HEK293 (cell line): ENCODE measurements at regions not wholly inside any gene's neighbourhood (a gene's known extent, or its start where the extent isn't known, plus 50 kb on each side); places are given as distances from the start of the nearest gene placed in this dataset.
"Not testable (repeated sequence)": the region's sequence is repeated elsewhere in the genome, so short reads cannot be mapped to it uniquely, and the experiment has no call there.

Source experiments
- CTCF ChIA-PET: fragments of 350-600 bp; formaldehyde crosslinking; extraction: SDS; loops from one replicate; lab custom pipeline; 2021; ENCODE audit warnings: antibody characterized with exemption; lab: Yijun Ruan, JAX
- POLR2A ChIA-PET: fragments of 300-600 bp; formaldehyde crosslinking; extraction: SDS; loops from one replicate; lab custom pipeline; 2020; ENCODE audit warnings: antibody characterized with exemption, inconsistent platforms; lab: Yijun Ruan, JAX
- H3K27ac ChIP-seq: fragments of 200-500 bp; sonication (Bioruptor generic); 2 replicates; pipeline ENCODE4 v1.5.1; 2014; ENCODE audit warnings: low read depth, low read length, control low read depth, inconsistent platforms; ENCODE audit errors: extremely low read depth
- H3K36me3 ChIP-seq, 2 experiments: fragments of 200-500 bp in 1 of 2; sonication (Bioruptor generic) in 1 of 2; 1 replicate in 1 of 2; 2 replicates in 1 of 2; pipeline ENCODE4 v1.5.1; 2014 to 2017; ENCODE audit warnings: inconsistent platforms in 2 of 2, low read length in 2 of 2; ENCODE audit not compliant: control insufficient read depth in 2 of 2, insufficient read depth in 1 of 2
- H3K4me1 ChIP-seq: fragments of 200-500 bp; sonication (Bioruptor generic); 2 replicates; pipeline ENCODE4 v1.5.1; 2014; ENCODE audit warnings: mild to moderate bottlenecking, low read length, inconsistent platforms; ENCODE audit not compliant: control insufficient read depth, insufficient read depth
- H3K4me3 ChIP-seq: 2 replicates; pipeline ENCODE4 v1.5.1; 2011; ENCODE audit warnings: low read depth, mild to moderate bottlenecking, control low read depth, low read length, moderate library complexity
- H3K9me3 ChIP-seq: fragments of 200-500 bp; sonication (Bioruptor generic); 2 replicates; pipeline ENCODE4 v1.5.1; 2014; ENCODE audit warnings: low read depth, low read length, inconsistent platforms; ENCODE audit not compliant: control insufficient read depth, insufficient read depth
- GLI4 ChIP-seq: fragments of 450-650 bp; formaldehyde crosslinking; IDR thresholded peaks from 2 replicates; pipeline ENCODE4 v1.5.1; 2016; ENCODE audit warnings: missing biosample characterization, missing genetic modification characterization
- KLF16 ChIP-seq: fragments of 450-650 bp; formaldehyde crosslinking; IDR thresholded peaks from 2 replicates; pipeline ENCODE4 v1.5.1; 2017; ENCODE audit warnings: missing biosample characterization, missing genetic modification characterization
- SP3 ChIP-seq: fragments of 450-650 bp; formaldehyde crosslinking; IDR thresholded peaks from 2 replicates; pipeline ENCODE4 v1.5.1; 2016; ENCODE audit warnings: missing biosample characterization, missing genetic modification characterization
- ZBTB8A ChIP-seq: fragments of 450-650 bp; formaldehyde crosslinking; IDR thresholded peaks from 2 replicates; pipeline ENCODE4 v1.5.1; 2016; ENCODE audit warnings: missing biosample characterization, missing genetic modification characterization
- ZNF140 ChIP-seq: fragments of 450-650 bp; formaldehyde crosslinking; IDR thresholded peaks from 2 replicates; pipeline ENCODE4 v1.5.1; 2016; ENCODE audit warnings: missing biosample characterization, missing genetic modification characterization
- ZNF223 ChIP-seq: fragments of 450-650 bp; formaldehyde crosslinking; IDR thresholded peaks from 2 replicates; pipeline ENCODE4 v1.5.1; 2016; ENCODE audit warnings: missing biosample characterization, missing genetic modification characterization
- ZNF266 ChIP-seq: fragments of 450-650 bp; formaldehyde crosslinking; IDR thresholded peaks from 2 replicates; pipeline ENCODE4 v1.5.1; 2016; ENCODE audit warnings: missing biosample characterization, missing genetic modification characterization, low read depth
- ZNF416 ChIP-seq: fragments of 450-650 bp; formaldehyde crosslinking; IDR thresholded peaks from 2 replicates; pipeline ENCODE4 v1.5.1; 2016; ENCODE audit warnings: missing biosample characterization, missing genetic modification characterization
- ZNF473 ChIP-seq: fragments of 450-650 bp; formaldehyde crosslinking; IDR thresholded peaks from 2 replicates; pipeline ENCODE4 v1.5.1; 2017; ENCODE audit warnings: missing biosample characterization, missing genetic modification characterization
- ZNF555 ChIP-seq: fragments of 450-650 bp; formaldehyde crosslinking; conservative IDR thresholded peaks from 2 replicates; pipeline ENCODE4 v1.5.1; 2017; ENCODE audit warnings: missing biosample characterization, mild to moderate bottlenecking, missing genetic modification characterization, inconsistent platforms
- ZNF558 ChIP-seq: fragments of 450-650 bp; formaldehyde crosslinking; IDR thresholded peaks from 2 replicates; pipeline ENCODE4 v1.5.1; 2016; ENCODE audit warnings: missing biosample characterization, missing genetic modification characterization
- ZNF623 ChIP-seq: fragments of 450-650 bp; formaldehyde crosslinking; IDR thresholded peaks from 2 replicates; pipeline ENCODE4 v1.5.1; 2016; ENCODE audit warnings: missing biosample characterization, missing genetic modification characterization
- ZNF629 ChIP-seq: fragments of 450-650 bp; formaldehyde crosslinking; IDR thresholded peaks from 2 replicates; pipeline ENCODE4 v1.5.1; 2017; ENCODE audit warnings: missing biosample characterization, missing genetic modification characterization
- ZNF701 ChIP-seq: fragments of 450-650 bp; formaldehyde crosslinking; IDR thresholded peaks from 2 replicates; pipeline ENCODE4 v1.5.1; 2016; ENCODE audit warnings: missing biosample characterization, missing genetic modification characterization
- ZNF776 ChIP-seq: fragments of 450-650 bp; formaldehyde crosslinking; IDR thresholded peaks from 2 replicates; pipeline ENCODE4 v1.5.0; 2017; ENCODE audit warnings: missing biosample characterization, missing genetic modification characterization, borderline replicate concordance
- TF ChIP-seq, protein P1 (sequence below): fragments of 450-650 bp; formaldehyde crosslinking; IDR thresholded peaks from 2 replicates; pipeline ENCODE4 v1.5.1; 2016; ENCODE audit warnings: missing biosample characterization, missing genetic modification characterization, low read depth
- TF ChIP-seq, protein P2 (sequence below): fragments of 450-650 bp; formaldehyde crosslinking; IDR thresholded peaks from 2 replicates; pipeline ENCODE4 v1.5.1; 2016; ENCODE audit warnings: missing biosample characterization, missing genetic modification characterization
- TF ChIP-seq, protein P3 (sequence below): fragments of 450-650 bp; formaldehyde crosslinking; conservative IDR thresholded peaks from 2 replicates; pipeline ENCODE4 v1.5.1; 2016; ENCODE audit warnings: low read depth, missing biosample characterization, missing genetic modification characterization
- TF ChIP-seq, protein P4 (sequence below): fragments of 450-650 bp; formaldehyde crosslinking; conservative IDR thresholded peaks from 2 replicates; pipeline ENCODE4 v1.5.1; 2016; ENCODE audit warnings: low read depth, missing biosample characterization, missing genetic modification characterization

DNA sequence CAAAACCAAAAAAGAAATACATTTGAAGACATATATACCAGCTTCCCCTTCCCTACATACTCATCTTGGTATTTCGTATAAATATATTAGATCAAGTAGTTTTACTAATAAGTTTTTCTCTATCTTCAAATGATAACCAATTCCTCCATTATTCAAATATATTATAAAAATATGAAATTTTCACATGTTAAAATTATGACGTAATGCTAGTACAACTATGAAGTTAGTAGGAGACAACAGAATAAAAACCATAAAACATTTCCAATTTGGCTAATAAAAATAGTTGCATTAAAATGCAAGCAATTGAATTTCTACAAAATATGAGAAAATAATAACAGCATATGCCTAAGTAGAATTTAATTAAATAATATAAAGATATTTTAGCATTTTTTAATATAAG is 501.8 kb upstream of the SLITRK5 start (continued):
- TF ChIP-seq, protein P1, sequence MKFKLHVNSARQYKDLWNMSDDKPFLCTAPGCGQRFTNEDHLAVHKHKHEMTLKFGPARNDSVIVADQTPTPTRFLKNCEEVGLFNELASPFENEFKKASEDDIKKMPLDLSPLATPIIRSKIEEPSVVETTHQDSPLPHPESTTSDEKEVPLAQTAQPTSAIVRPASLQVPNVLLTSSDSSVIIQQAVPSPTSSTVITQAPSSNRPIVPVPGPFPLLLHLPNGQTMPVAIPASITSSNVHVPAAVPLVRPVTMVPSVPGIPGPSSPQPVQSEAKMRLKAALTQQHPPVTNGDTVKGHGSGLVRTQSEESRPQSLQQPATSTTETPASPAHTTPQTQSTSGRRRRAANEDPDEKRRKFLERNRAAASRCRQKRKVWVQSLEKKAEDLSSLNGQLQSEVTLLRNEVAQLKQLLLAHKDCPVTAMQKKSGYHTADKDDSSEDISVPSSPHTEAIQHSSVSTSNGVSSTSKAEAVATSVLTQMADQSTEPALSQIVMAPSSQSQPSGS (tag by site-specific recombination): no peak
- TF ChIP-seq SP3 (tag by site-specific recombination): no peak
- no peak for TF ChIP-seq ZNF629 (tag by site-specific recombination)
- TF ChIP-seq GLI4 (tag by site-specific recombination): no peak
- no peak for TF ChIP-seq KLF16 (tag by site-specific recombination)

DNA sequence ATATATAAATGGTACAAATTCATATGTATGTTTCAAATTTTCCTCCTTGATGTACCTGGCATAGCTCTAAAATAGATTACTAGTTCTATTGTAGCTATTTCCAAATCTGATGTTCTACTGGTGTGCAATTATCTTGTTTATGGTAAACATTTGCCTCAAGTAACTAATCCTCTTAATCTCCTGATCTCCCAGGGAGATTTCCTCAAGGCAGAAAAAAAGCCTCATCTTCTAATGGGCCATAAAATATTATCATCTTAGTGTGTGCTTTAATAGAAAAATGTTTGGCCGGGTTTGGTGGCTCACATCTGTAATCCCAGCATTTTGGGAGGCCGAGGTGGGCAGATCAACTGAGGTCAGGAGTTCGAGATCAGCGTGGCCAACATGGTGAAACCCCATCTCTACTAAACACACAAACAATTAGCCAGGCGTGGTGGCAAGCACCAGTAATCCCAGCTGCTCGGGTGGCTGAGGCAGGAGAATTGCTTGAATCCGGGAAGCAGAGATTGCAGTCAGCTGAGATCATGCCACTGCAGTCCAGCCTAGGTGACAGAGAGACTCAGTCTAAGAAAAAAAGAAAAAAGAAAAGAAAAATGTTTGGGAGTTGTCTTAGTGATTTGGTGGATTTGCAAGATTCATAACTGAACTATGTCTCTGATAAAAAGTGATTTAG is 498.9 kb upstream of the SLITRK5 start:
- Histone ChIP-seq H3K4me1 (no peaks in the 10 kb centered on the region), H3K27ac (no peak overlapping the region), H3K9me3 (no peaks in the 10 kb centered on the region), H3K4me3 (no peak overlapping the region), H3K36me3 (no peaks in the 10 kb centered on the region)
- POLR2A ChIA-PET: no interaction called here
- no peak for TF ChIP-seq SP3 (tag by site-specific recombination)
- no peak for TF ChIP-seq ZNF701 (tag by site-specific recombination)
- TF ChIP-seq ZNF223 (tag by site-specific recombination): no peak
- no peak for TF ChIP-seq ZNF776 (tag by site-specific recombination)
- TF ChIP-seq ZNF416 (tag by site-specific recombination): no peak
- TF ChIP-seq ZNF555 (tag by site-specific recombination): no peak
- no peak for TF ChIP-seq ZNF473 (tag by site-specific recombination)
- CTCF ChIA-PET: no interaction called here

DNA sequence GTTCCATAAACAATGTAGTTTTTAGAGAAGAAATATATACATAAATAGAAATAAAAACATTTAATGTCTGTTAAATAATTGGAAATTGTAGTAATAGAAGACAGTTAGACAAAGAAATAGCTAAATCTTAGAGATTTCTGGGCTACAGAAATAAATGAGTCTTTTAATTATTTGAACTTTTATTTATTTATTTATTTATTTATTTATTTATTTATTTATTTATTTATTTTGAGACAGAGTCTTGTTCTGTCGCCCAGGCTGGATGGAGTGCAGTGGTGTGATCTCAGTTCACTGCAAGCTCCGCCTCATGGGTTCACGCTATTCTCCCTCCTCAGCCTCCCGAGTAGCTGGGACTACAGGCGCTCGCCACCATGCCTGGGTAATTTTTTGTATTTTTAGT is 486.0 kb upstream of the SLITRK5 start:
- H3K9me3 ChIP-seq, CTCF ChIA-PET, H3K27ac ChIP-seq, H3K4me3 ChIP-seq, H3K36me3 ChIP-seq, H3K4me1 ChIP-seq, POLR2A ChIA-PET: not testable (repeated sequence)
- TF ChIP-seq ZNF623 (tag by site-specific recombination) (peak; percentile 50; the same call in 1 of the 2 replicates), ZBTB8A (tag by site-specific recombination) (peak; percentile 72), ZNF558 (peak; percentile 58; the same call in 1 of the 2 replicates), ZNF555 (tag by site-specific recombination) (peak; percentile 84), ZNF266 (tag by site-specific recombination) (peak; percentile 71; the same call in 1 of the 2 replicates), ZNF140 (tag by site-specific recombination) (peak; percentile 88; the same call in 1 of the 2 replicates)
- TF ChIP-seq, protein P2, sequence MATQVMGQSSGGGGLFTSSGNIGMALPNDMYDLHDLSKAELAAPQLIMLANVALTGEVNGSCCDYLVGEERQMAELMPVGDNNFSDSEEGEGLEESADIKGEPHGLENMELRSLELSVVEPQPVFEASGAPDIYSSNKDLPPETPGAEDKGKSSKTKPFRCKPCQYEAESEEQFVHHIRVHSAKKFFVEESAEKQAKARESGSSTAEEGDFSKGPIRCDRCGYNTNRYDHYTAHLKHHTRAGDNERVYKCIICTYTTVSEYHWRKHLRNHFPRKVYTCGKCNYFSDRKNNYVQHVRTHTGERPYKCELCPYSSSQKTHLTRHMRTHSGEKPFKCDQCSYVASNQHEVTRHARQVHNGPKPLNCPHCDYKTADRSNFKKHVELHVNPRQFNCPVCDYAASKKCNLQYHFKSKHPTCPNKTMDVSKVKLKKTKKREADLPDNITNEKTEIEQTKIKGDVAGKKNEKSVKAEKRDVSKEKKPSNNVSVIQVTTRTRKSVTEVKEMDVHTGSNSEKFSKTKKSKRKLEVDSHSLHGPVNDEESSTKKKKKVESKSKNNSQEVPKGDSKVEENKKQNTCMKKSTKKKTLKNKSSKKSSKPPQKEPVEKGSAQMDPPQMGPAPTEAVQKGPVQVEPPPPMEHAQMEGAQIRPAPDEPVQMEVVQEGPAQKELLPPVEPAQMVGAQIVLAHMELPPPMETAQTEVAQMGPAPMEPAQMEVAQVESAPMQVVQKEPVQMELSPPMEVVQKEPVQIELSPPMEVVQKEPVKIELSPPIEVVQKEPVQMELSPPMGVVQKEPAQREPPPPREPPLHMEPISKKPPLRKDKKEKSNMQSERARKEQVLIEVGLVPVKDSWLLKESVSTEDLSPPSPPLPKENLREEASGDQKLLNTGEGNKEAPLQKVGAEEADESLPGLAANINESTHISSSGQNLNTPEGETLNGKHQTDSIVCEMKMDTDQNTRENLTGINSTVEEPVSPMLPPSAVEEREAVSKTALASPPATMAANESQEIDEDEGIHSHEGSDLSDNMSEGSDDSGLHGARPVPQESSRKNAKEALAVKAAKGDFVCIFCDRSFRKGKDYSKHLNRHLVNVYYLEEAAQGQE: peak; percentile 69
- TF ChIP-seq, protein P3, sequence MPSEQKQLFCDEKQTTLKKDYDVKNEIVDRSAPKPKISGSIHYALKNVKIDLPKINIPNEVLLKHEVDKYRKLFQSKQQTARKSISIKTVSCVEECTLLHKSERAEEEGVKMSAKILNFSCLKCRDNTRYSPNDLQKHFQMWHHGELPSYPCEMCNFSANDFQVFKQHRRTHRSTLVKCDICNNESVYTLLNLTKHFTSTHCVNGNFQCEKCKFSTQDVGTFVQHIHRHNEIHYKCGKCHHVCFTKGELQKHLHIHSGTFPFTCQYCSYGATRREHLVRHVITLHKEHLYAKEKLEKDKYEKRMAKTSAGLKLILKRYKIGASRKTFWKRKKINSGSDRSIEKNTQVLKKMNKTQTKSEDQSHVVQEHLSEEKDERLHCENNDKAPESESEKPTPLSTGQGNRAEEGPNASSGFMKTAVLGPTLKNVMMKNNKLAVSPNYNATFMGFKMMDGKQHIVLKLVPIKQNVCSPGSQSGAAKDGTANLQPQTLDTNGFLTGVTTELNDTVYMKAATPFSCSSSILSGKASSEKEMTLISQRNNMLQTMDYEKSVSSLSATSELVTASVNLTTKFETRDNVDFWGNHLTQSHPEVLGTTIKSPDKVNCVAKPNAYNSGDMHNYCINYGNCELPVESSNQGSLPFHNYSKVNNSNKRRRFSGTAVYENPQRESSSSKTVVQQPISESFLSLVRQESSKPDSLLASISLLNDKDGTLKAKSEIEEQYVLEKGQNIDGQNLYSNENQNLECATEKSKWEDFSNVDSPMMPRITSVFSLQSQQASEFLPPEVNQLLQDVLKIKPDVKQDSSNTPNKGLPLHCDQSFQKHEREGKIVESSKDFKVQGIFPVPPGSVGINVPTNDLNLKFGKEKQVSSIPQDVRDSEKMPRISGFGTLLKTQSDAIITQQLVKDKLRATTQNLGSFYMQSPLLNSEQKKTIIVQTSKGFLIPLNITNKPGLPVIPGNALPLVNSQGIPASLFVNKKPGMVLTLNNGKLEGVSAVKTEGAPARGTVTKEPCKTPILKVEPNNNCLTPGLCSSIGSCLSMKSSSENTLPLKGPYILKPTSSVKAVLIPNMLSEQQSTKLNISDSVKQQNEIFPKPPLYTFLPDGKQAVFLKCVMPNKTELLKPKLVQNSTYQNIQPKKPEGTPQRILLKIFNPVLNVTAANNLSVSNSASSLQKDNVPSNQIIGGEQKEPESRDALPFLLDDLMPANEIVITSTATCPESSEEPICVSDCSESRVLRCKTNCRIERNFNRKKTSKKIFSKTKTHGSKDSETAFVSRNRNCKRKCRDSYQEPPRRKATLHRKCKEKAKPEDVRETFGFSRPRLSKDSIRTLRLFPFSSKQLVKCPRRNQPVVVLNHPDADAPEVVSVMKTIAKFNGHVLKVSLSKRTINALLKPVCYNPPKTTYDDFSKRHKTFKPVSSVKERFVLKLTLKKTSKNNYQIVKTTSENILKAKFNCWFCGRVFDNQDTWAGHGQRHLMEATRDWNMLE (tag by site-specific recombination): peak; percentile 87
- TF ChIP-seq, protein P4, sequence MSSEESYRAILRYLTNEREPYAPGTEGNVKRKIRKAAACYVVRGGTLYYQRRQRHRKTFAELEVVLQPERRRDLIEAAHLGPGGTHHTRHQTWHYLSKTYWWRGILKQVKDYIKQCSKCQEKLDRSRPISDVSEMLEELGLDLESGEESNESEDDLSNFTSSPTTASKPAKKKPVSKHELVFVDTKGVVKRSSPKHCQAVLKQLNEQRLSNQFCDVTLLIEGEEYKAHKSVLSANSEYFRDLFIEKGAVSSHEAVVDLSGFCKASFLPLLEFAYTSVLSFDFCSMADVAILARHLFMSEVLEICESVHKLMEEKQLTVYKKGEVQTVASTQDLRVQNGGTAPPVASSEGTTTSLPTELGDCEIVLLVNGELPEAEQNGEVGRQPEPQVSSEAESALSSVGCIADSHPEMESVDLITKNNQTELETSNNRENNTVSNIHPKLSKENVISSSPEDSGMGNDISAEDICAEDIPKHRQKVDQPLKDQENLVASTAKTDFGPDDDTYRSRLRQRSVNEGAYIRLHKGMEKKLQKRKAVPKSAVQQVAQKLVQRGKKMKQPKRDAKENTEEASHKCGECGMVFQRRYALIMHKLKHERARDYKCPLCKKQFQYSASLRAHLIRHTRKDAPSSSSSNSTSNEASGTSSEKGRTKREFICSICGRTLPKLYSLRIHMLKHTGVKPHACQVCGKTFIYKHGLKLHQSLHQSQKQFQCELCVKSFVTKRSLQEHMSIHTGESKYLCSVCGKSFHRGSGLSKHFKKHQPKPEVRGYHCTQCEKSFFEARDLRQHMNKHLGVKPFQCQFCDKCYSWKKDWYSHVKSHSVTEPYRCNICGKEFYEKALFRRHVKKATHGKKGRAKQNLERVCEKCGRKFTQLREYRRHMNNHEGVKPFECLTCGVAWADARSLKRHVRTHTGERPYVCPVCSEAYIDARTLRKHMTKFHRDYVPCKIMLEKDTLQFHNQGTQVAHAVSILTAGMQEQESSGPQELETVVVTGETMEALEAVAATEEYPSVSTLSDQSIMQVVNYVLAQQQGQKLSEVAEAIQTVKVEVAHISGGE: peak; percentile 68
